Endothelial cell (in vitro differentiated cells): ENCODE measurements at regions not wholly inside any gene's neighbourhood (a gene's known extent, or its start where the extent isn't known, plus 50 kb on each side); places are given as distances from the start of the nearest gene placed in this dataset.

Experiments used
- DNase-seq: peaks from one replicate; pipeline ENCODE4 v3.0.0; 2021; ENCODE audit warnings: low spot score
- H3K27ac Mint-ChIP-seq: one replicate; pipeline ENCODE4 v1.8.0; 2021; ENCODE audit warnings: mixed read lengths, inconsistent platforms; ENCODE audit not compliant: unreplicated experiment
- H3K27me3 Mint-ChIP-seq: one replicate; pipeline ENCODE4 v1.8.0; 2021; ENCODE audit warnings: mild to moderate bottlenecking, moderate library complexity, mixed read lengths, inconsistent platforms; ENCODE audit not compliant: unreplicated experiment
- H3K36me3 Mint-ChIP-seq: one replicate; pipeline ENCODE4 v1.8.0; 2021; ENCODE audit warnings: mild to moderate bottlenecking, low read depth, mixed read lengths, inconsistent platforms; ENCODE audit not compliant: unreplicated experiment
- H3K4me1 Mint-ChIP-seq: one replicate; pipeline ENCODE4 v1.8.0; 2021; ENCODE audit warnings: mild to moderate bottlenecking, mixed read lengths, inconsistent platforms; ENCODE audit not compliant: unreplicated experiment
- H3K4me3 Mint-ChIP-seq: one replicate; pipeline ENCODE4 v1.8.0; 2021; ENCODE audit warnings: mild to moderate bottlenecking, mixed read lengths, inconsistent platforms; ENCODE audit not compliant: unreplicated experiment
- H3K9me3 Mint-ChIP-seq: one replicate; pipeline ENCODE4 v1.8.0; 2021; ENCODE audit warnings: mixed read lengths, inconsistent platforms; ENCODE audit not compliant: unreplicated experiment
- CTCF ChIP-seq: fragments of 200-600 bp; sonication (generic); IDR thresholded peaks from one replicate; pipeline ENCODE4 v1.5.0; 2021; ENCODE audit warnings: antibody characterized with exemption; ENCODE audit not compliant: unreplicated experiment

- DNase-seq: no peak
- H3K27me3 Mint-ChIP-seq: no peaks in the 10 kb centered on the region
- no peak overlapping the region for H3K27ac Mint-ChIP-seq
- no peak overlapping the region for H3K4me3 Mint-ChIP-seq
- H3K36me3 Mint-ChIP-seq: no peaks in the 10 kb centered on the region
- TF ChIP-seq CTCF: no peak
- H3K4me1 Mint-ChIP-seq: no peaks in the 10 kb centered on the region
- no peaks in the 10 kb centered on the region for H3K9me3 Mint-ChIP-seq
These were observed 821.1 kb upstream of the FOXG1 start for GRCh38 chr14:27945512-27945911.

GRCh38 chr14:27958757-27959156 lies 807.8 kb upstream of the FOXG1 start:
- Mint-ChIP-seq H3K27ac (no peak overlapping the region), H3K36me3 (no peaks in the 10 kb centered on the region), H3K4me1 (no peaks in the 10 kb centered on the region), H3K9me3 (no peaks in the 10 kb centered on the region), H3K27me3 (no peaks in the 10 kb centered on the region), H3K4me3 (no peak overlapping the region)
- no peak for TF ChIP-seq CTCF
- no peak for DNase-seq

- no peak for TF ChIP-seq CTCF
- Mint-ChIP-seq H3K9me3 (no peaks in the 10 kb centered on the region), H3K36me3 (no peaks in the 10 kb centered on the region), H3K4me1 (no peaks in the 10 kb centered on the region), H3K27me3 (no peaks in the 10 kb centered on the region), H3K4me3 (no peak overlapping the region), H3K27ac (no peak overlapping the region)
- DNase-seq: no peak
These were observed 770.9 kb upstream of the FOXG1 start for GRCh38 chr14:27995691-27996090.

- TF ChIP-seq CTCF: no peak
- Mint-ChIP-seq H3K9me3 (no peaks in the 10 kb centered on the region), H3K27me3 (peaks cover 4% of the 10 kb centered on the region), H3K4me1 (no peaks in the 10 kb centered on the region), H3K4me3 (no peak overlapping the region), H3K36me3 (no peaks in the 10 kb centered on the region), H3K27ac (no peak overlapping the region)
- no peak for DNase-seq
These were observed 765.6 kb upstream of the FOXG1 start for GRCh38 chr14:28001002-28001401.

GRCh38 chr14:28012629-28013415 lies 753.8 kb upstream of the FOXG1 start:
- DNase-seq: no peak
- no peaks in the 10 kb centered on the region for H3K9me3 Mint-ChIP-seq
- H3K4me1 Mint-ChIP-seq: no peaks in the 10 kb centered on the region
- H3K27me3 Mint-ChIP-seq: no peaks in the 10 kb centered on the region
- TF ChIP-seq CTCF: no peak
- no peak overlapping the region for H3K4me3 Mint-ChIP-seq
- no peaks in the 10 kb centered on the region for H3K36me3 Mint-ChIP-seq
- H3K27ac Mint-ChIP-seq: no peak overlapping the region
